C1 segment of cervical spinal cord (tissue), 14 donors: ENCODE measurements at regions not wholly inside any gene's neighbourhood (a gene's known extent, or its start where the extent isn't known, plus 50 kb on each side); places are given as distances from the start of the nearest gene placed in this dataset.
"Not testable (repeated sequence)": the region's sequence is repeated elsewhere in the genome, so short reads cannot be mapped to it uniquely, and the experiment has no call there.

ENCODE experiments used
- DNase-seq, 14 donors: peaks; one replicate each; lab custom pipeline; 2025; lab: John Stamatoyannopoulos, UW

DNA sequence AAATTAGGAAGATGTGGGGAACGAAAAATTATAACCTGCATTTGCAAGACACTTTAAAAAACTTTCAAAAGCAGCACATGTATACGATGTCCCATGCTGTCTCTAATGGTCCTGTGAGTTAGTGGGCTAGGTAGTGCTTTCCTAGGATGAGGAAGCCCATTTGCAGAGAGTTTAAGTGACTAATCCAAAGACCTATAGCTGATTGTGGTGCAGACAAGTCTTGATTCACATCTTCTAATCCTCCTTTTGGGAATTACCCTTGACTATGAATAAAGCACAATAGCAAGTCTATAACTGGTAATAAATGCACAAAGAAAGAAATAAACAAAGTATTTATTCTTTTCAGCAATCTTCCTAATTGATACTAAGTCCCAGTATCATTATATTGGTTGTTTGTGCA, 234.6 kb upstream of the FANCL start:
- DNase-seq: no peak

DNA sequence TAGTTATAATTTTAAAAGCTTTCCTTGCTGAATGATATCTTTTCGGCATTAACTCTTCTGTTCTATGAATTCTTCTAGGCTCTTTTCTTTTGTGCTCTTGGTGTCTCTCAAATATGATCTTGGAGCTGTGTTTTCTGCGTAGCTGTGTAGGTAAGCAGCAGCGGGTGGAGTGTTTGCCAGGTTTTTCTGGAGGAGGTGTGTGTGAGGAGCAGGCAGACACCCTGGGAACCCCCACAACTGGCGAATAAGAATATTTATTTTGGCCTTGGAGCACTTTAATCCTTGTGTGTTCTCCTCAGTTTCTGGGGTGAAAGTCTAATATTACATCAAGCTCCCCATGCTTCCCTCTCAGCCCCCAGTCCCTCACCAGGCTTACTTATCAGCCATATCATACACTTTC, 232.0 kb upstream of the FANCL start:
- no peak for DNase-seq

DNA sequence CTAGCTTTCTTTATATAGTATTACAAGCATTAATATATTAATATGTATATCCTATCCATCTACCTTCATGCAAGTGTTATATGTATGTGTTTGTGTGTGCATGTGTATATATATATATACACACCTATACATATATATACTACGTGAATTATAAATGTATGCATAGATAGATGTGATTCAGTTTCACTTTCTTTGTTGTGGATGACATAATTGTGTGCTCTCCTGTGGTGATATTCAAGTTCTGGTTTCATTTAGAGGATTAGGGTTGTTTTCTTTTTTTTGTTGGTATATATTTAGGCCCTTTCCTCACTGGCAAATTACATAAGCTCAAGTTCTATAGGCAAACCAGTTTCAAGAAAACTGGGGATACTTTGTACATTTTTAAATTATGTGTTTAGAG, 225.7 kb upstream of the FANCL start:
- no peak for DNase-seq

DNA sequence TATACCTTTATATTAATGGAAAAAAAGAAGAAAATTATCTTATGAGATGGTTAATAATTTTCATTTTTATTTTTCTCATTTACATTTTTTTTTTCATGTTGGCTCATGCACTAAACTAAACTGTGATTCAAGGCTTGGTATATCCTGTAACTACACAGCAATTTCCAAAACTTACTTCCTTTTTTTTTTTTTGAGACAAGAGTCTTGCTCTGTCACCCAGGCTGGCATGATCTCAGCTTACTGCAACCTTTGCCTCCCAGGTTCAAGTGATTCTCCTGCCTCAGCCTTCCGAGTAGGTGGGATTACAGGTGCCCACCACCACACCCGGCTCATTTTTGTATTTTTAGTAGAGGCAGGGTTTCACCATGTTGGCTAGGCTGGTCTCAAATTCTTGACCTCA, 224.9 kb upstream of the FANCL start:
- DNase-seq: not testable (repeated sequence)

DNA sequence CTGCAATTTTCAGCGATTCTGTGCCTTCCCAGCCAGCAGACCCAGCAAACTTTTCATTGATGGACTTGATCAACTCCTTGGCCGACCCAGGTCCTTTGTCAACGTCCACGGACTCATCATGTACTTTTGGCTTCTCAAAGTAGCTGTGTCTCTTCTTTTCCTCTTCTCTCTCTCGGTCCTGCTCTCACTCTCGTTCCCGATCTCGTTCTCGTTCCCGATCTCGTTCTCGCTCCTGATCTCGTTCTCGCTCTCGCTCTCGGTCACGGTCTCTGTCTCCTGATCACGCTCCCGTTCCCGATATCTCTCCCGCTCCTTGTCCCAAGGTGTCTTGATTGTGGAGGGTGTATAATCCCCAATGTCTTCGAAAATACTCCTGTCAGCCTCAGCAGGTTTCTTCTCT, 219.5 kb upstream of the FANCL start:
- no peak for DNase-seq

DNA sequence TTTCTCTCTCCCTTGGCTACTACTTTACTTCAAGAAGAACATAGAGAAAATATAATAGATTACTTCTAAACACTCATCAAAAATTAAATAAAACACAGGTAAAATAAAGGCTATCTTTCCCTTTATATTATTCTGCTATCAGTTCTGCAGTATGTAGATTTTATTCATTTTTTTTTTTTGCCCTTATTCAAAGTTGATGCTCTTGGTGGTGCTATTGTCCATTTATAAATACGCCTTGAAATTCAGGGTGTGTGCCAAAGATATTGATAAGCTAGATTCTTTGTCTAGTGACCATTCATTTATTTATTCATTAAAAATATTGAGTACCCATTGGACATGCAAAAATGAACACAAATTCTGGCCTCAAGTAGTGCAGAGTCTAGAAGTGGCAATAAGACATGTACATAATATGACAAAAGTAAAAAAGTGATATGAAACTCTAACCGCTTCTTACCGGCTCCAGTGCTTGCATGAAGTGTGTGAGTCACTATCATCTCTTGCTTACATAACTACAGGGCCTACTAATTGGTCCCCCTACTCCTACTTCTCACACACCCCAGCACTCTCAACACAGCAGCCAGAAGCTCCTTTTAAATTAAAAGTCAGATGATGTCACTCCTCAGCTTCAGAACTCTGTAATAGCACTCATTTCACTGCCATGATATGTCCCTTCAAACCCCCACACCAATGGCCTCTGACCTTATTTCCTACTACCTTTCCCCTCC, 208.3 kb upstream of the FANCL start:
- no peak for DNase-seq

DNA sequence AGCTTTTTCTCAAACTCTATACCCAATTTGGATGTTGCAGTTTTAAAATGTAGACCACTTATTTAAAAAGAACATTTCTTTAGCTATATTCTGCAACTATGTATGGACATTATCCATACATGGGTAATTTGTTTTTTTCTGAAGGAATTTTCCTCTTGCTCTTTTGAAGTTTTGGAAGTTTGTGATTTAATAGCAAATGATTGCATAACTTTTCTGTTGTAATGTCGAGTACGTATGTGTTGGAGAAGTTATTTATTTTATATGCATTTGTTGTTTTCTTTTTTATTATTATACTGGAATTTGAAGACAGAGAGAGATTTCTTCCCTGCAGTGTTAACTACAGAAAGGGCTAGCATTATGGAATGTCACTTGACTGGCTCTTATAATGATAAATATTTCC, 207.7 kb upstream of the FANCL start:
- no peak for DNase-seq

DNA sequence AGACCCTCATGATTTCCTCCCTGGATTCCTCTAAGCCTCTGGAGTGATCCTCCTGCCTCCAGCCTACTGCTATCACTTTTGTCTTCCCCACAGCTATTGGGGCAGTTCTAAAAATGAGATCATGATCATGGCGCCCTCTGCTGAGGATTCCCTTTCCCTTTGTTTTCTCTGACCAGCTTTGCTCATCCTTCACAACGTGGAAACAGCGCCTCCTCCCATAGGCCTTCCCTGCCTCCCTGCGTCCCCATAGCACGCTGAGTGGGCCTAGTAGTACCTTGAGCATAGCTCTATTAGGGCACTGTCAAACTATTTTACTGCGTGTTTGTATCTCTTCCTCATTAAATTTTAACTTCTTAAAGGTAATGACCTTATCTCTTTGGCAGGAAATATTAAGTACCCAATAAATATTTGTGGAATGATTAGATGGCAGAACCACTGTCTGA, 207.0 kb upstream of the FANCL start:
- peak in 12 of 14 donors; percentile 4 to 81 (median 70) for DNase-seq

DNA sequence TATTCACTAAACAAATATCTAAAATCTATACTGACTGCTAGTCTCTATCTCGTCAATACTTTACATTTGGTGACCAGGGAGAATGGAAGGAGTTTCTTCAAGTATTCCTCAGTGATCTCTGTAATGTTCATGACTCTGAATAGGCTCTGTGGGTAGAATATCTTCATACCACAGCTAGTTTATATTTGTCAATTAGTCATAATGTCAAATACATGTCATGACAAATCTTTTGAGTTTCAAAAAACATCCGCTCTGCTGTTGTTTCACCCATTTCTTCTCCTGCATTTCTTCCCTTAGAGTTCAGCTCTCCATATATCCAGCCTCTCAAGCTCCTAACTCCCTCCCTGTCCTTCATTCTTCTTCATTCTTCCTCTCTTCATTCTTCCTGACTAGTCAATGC, 206.5 kb upstream of the FANCL start:
- no peak for DNase-seq

DNA sequence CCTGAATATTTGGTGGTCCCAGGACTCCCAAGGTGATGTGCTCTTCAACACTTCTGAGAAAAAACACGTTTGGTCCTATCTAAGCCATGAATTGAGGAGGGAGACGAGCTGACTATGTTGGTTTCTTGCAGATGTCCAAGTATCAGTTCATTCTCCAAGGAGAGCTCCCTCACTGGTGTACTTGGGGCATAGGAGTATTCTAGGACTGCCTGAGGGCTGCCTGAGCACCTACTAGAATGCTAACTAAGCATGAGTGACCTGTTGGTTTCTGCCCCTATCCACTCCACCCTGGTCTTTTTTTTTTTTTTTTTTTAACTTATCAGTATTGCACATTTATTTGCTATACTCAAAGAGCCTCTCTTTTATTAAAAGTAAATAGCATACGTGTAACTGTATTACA, 200.5 kb upstream of the FANCL start:
- DNase-seq: no peak

DNA sequence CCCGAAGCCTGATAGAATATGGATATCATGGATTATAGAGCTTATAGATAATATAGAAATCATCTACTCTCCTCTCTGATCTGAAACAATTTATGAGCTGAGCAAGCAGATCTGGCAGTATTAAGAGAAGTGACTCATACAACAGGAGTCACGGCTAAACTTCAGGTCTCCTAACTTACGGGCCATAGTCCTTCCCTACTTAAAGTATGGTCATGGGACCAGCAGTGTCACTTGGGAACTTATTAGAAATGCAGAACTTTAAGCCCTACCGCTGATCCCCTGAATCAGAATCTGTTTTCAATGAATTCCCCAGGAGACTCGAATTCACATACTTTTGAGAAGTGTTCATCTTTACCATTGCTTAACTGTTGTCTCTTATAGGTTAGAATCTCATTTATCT, 195.7 kb upstream of the FANCL start:
- DNase-seq: no peak

DNA sequence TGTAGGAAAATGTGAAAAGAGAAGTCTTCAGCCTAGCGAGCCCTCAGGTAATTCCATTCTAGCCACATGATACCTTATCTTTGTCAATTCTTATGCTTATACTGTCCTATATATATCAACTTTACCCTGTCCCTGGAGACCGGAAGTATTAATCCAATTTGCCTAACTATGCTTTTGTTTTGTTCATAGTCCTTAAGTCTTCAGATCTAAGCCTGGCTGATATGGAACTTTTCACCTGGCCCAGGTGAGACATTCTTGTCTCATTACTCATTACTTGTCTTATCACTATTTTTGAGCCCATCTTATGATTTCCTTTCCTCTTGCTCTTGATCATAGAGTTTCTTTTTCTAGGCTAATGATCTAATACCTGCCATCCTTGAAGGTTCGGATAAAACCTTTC, 194.1 kb upstream of the FANCL start:
- DNase-seq: no peak

DNA sequence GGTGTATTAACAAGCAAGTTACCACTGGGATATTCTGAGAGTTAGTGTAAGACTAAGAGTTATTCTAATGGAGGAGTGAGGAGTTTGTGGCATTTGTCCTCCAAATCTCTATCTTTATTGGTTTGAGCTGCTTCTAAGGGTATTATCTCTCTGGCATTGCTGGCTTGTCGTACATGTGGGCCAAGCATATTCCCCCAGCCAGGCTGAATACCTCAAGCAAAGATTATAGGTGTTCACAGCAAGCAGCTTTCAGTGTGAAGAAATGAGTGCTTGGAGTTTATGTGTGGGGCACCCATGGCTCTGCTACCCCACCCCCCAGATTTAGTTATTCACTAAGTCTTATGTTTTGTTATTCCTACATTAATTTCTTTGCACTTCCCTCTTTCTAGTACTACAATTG, 193.6 kb upstream of the FANCL start:
- DNase-seq: no peak

DNA sequence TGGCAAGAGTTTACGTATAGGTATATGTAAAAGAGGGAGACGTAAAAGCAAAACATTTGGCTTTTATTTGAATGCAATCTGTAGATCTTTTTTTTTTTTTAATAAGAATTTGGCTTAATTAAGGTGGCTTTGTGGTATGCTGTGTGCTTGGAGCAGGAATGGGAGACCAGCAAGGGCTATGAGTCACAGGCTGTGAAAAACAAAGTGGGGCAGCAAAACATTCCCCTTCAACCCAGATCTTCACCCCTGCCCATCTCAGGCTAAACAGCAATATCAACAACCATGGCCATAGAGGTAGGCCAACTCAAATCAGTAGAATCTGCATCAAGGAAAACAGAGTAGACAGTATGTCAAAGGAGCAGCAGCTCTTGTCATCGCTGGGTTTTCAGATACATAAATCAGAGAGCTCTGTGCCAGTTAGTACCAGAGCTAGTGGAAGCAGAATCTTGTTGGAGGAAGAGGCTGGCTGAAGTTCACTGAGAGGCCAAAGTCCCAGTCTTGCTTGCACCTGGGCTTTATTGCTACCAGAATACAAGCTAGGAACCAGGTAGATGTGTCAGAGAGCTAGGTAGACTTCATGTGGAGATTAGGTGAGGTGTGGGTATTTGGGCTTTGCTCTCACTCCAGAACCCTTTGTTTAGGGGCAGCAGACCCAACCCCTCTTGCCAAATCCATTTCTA, 191.5 kb upstream of the FANCL start:
- DNase-seq: no peak

DNA sequence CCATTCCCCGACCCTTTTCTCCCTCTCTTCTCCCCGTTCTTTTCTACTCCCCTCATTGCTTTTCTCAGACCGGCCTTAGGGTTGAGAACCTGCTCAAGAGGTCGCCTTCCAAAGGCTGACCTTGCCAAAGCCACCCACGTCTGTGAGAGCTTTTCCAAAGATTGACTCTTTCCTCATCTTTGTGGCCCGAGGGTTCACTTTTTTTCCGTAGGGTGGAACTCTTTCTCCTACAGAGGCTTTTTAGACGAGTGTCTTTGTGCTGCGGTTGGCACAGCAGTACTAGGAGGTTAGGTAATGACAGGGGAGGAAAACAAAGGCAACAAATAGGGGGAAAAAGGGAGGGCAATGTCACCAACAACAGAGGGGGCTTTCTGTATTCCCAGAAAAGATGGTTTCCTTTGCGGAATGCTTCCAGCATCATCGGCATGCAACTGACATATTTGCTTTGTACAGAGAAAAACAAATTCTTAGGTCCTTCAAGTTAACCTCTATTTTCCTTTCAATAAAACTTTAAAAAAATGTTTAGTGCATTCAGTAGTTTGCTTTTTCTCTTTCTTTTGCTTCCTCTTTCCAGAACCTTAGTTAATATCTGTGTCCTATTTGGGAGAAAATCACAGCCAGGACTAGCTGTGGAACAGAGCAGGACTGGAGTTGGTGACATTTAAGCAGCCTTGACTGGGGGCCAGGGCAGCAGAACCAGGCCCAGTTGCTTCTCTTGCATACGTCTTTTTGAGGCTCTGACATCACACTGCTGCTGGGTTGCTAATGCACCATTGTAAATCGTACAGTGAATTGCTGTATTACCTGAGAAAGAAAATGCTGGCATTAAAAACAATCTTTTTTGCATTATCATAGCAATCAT, 188.1 kb upstream of the FANCL start:
- DNase-seq: peak in 6 of 14 donors; percentile 8 to 67 (median 30)

DNA sequence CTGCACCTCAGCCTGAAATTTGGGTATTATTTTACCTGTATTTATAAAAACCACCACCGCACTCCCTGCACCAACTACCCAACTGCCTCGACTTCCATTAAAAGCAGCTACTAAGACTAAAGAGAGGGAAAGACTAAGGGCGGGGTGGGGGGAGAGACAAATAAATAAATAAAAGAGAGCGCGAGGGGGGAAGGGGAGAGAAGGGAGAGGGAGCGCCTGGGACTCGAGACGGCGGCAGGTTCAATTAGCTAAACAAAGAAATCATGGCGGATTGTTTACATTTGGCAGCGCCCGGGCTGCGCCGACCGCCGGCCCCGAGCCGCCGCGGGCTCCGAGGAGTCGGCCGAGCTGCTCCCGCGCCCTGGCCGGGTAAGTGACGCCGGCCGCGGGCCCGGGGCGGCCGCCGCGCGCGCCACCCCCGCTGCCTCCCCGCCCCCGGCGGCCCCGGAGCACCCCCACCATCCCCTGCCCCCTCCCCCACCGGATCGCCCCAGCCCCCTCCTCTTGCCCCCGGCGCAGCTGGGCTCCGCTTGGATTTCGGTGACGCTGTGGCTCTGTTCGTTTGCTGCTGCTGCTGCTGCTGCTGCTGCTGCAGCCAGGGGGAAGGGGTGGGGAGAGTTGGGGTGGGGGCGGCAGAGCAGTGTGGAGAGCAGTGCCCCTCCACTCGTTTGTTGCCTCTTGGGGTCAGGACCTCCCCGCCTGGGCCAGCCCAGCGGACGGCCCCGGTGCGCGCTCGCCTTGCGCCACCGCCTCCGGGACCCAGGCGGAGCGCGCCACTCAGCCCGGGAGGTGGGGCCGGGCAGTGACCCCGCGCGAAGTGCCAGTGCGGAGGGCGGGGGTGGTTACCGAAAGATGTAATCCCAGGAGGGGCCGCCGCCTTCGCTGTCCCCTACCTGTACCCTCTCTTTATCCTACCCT, 187.2 kb upstream of the FANCL start:
- peak in 10 of 14 donors; percentile 30 to 87 (median 60) for DNase-seq

DNA sequence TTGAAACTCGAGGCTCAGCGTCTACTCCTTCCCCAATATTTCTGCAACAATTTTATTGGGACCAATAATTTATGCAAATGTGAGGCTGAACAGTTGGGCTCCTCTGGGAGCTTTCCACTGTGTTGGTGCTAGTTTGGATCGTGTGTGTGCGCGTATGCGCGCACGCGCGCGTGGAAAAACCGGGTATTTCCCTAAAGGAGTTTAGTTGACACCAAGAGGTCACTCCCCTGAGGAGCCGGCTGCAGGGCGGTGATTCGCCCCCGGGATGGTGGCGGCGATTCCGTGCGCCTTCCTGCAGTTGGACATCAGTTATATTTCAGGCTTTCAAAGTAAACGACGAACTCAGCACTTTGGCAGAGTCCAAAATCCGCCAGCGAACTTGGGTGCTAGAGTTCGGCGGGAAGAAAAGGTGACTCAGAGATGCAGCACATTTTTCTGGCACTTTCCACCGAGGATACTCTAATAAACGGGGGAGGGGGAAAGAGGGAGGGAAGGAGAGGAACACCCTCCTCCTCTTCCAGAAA, 186.5 kb upstream of the FANCL start:
- peak in 10 of 14 donors; percentile 19 to 72 (median 50) for DNase-seq

DNA sequence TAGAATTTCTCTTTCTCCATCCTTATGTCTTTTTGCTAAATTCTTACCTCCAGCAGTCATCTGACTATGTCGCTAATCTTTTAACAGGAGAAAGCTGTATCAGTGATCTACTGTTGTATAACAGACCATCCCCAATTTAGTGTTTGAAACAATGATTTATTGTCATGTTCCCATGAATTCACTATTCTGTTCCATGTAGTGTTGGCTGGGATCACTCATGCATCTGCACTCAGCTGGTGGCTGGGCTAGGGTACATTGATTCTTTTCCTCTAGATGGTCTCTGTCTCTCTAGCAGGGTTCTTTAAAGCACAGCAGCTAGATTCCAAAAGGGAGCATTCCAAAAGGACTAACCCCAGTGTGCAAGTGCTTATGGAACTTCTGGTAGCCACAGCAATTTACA, 184.2 kb upstream of the FANCL start:
- peak in 1 of 14 donors; percentile 11 for DNase-seq

DNA sequence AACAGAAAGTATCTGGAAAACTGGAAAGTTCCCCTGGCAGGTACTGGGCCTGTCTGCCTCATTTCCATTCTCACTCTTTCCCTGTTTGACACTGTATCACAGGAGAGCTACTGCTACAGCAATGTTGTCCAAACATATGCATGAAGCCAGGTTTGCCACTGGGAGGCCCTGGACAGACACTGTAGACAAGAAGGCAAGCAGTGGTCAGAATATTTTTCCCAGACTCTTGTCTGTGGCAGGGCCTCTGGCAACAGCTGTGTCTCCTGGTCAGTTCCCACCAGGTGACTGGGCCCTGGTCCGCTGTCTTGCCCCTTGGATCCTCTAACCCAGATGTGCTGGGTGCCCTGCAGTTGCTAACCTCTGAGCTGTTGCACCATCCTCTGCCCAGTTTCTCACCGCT, 178.9 kb upstream of the FANCL start:
- no peak for DNase-seq

DNA sequence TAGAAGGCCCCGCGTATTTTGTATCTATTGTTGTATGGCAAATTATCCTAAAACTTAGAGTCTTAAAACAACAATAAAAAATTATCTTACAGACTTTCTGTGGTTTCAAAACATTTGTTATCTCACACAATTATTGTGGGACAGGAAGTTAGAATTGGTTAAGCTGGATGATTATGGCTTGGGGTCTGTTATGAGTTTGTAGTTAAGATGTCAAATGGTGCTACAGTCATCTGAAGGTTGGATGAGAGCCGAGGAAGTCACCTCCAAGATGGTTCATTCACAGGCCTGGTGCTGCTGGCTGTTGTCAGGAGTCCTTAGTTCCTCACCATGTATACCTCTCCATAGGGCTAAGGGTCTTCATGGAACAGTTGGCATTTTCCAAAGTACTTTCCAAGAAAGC, 175.6 kb upstream of the FANCL start:
- no peak for DNase-seq

DNA sequence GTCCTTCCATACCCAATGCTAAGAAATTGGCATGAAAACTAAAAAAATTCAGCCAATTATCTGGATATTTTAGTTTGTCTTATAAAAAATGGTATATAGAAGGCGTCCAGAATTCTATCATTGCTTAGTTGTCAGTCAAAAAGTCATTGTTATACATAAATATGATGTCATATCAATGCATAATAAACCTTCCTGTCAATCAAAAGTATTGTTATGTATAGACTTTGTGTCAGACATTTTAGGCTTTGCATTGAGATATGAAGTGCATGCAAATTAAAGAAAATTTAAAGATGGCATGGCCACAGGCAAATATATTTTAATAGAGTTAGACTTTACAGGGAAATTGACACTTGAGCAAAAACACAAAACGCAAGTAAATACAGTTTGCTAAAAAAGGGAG, 173.4 kb upstream of the FANCL start:
- no peak for DNase-seq
